PC-9 (cell line): ENCODE measurements at regions not wholly inside any gene's neighbourhood (a gene's known extent, or its start where the extent isn't known, plus 50 kb on each side); places are given as distances from the start of the nearest gene placed in this dataset.

Experiments used
- CTCF ChIP-seq: fragments of 200-600 bp; sonication (generic); conservative IDR thresholded peaks from 2 replicates; pipeline ENCODE4 v1.6.1; 2017; ENCODE audit warnings: mixed run types, antibody characterized with exemption, mild to moderate bottlenecking, moderate library complexity
- EZH2 ChIP-seq: fragments of 200-600 bp; sonication (generic); IDR thresholded peaks from 2 replicates; pipeline ENCODE4 v1.8.0; 2017; ENCODE audit warnings: antibody characterized with exemption, low read depth

DNA sequence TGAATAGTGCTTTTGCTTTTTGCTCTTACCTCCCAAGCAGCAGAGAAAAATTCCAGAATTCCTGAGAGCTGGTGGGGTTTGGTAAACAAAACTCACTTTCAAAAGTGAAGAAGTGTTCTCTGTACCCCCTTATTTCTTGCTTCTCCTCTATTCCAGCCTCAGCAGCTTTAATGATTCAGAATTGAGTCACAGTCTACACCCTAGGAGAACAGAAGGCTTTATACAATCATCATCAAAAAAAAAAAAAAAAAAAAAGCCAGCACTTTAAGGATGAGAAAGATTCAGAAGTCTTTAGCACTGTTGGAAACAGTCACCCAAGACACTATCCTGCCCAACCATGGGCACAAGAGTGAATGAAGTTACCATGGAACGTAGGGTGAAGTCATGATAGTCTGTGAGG, 1583.1 kb upstream of the PCDH10 start:
- TF ChIP-seq EZH2 (no peak), CTCF (no peak)
